HG02981 (cell line): ENCODE measurements at regions not wholly inside any gene's neighbourhood (a gene's known extent, or its start where the extent isn't known, plus 50 kb on each side); places are given as distances from the start of the nearest gene placed in this dataset.
"Not testable (repeated sequence)": the region's sequence is repeated elsewhere in the genome, so short reads cannot be mapped to it uniquely, and the experiment has no call there.

Source experiments
- ATAC-seq: cut with Tn5 transposase; IDR thresholded peaks from one replicate; pipeline ENCODE4 v1.9.1; 2021; ENCODE audit warnings: mild to moderate bottlenecking, moderate library complexity; ENCODE audit not compliant: unreplicated experiment

DNA sequence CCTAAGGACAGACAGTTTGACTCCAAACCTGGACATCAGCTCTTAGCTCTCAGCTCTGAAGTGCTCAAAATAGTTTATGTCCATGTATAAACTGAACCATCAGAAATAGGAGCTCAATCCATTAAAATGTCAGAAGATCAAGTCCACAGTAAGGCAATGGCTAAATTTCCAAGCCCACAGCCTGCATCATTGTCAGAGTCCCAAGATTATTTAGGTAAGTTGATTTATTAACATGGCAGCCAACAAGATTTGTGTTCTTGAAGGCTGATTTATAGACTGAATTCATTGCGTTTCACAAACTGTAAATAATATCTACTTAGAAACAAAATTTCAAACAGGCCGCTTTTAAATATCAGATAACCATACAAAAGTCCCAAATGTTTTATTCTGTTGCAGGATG lies 286.5 kb upstream of the ADGRL3 start:
- no peak for ATAC-seq

DNA sequence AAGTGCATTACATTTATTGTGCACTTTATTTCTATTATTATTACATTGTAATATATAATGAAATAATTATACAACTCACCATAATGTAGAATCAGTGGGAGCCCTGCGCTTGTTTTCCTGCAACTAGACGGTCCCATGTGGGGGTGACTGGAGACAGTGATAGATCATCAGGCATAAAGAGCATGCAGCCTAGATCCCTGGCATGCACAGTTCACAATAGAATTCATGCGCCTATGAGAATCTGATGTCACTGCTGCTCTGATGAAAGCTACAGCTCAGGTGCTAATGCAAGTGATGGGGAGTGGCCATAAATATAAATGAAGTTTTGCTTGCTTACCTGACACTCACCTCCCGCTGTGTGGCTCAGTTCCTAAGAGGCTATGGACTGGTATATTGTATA lies 278.4 kb upstream of the ADGRL3 start:
- not testable (repeated sequence) for ATAC-seq

DNA sequence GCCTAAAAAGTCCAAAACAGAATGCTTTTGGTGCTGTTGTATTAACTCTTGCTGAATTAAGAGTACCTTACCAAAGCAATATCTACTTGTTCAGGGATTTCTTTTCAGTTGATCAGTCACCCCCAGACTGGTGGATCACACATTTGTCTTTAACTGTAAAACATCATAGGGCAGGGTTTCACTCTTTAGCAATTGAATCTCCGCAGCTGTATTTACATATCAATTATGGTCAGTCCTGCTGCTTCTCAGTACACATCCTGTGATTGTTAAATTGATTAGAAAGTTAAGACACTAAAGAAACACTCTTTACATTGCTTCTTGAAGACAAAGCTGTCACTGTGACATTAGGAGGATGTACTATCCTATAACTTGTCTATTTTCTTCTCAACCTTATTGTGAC lies 277.1 kb upstream of the ADGRL3 start:
- ATAC-seq: no peak

DNA sequence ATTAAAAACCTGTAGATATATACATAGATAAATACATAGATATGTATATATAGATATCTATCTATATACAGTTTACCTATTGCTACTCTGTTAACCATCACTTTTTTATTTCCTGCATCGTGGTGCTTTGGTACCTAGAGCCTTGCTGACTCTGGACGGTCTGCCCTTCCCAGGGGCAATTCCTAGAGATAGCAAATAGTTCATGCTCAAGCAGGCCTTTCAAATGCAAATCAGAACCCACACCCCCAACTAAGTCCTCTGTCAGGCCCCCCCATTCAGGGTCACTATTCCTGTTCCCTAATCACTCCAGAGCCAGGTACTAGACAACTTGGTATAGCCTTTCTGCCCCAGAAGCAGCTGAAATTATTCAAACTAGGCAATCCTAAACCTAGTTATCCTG lies 273.5 kb upstream of the ADGRL3 start:
- ATAC-seq: no peak

DNA sequence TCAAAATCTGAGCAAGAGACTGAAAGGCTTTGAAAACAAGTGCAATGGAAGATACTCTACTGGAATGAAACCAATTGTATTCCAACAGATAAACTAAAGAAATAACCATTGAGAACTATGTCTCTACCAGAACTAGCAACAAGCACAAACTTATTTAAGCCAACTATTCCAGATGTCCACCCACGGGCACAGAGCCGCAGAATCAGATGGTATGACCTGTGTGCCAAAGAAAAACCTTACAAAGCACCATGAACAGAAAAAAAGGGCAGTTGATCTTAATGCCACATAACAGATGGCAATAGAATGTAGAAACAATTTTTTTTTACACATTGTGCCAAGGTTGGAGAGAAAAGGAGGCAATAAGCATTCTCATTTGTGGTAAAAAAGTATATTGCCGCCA lies 269.3 kb upstream of the ADGRL3 start:
- ATAC-seq: no peak

DNA sequence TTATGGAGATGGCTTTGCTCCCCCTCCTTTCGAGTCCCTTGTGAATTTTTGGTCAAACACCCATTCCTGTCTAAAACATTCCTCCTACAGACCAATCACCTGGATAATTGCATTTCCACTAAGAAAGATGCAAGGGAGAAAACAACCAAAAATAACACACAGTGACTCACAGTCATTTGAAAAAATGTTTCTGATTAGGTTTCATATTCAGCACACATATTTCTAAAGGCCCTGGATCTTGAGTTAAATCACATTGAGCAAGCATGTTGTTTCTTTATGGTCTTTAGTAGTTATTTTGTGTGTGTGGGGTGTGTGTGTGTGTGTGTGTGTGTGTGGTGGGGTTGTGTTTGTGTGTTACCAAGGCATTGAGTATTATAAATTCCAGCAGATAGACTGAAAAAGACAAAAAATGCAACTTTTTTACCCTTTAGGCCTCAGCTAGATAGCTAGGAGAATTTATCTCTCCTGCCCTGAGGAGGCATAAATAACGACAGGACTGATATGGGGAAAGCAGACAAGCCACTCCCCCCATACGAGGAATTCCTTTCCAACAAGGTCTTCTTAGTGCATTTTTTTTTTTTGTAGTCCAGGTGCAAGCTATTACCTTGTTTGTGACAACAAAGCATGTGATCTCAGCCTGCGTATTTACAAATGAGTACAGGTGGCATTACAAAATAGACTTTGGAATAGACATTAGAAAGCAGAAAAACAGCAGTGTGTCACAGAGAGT lies 265.4 kb upstream of the ADGRL3 start:
- ATAC-seq: no peak

DNA sequence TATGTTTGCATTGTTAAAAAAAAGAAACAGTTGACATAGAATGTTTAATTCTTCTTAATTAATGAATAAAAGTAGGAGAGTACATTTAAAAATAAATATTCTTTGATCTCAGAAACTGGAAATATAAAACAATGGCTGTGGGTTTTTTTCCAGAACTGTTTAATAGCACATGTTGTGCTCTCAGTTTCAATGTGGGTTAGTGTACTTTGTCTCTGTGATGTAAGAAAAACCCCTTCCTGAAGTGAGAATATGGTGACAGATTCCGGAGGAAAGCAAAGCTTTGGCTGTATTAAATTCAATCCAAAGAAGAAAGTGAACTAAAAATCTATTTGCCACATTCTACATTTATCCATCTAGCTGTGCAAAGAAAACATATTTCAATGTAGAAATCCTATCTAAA lies 261.9 kb upstream of the ADGRL3 start:
- no peak for ATAC-seq

DNA sequence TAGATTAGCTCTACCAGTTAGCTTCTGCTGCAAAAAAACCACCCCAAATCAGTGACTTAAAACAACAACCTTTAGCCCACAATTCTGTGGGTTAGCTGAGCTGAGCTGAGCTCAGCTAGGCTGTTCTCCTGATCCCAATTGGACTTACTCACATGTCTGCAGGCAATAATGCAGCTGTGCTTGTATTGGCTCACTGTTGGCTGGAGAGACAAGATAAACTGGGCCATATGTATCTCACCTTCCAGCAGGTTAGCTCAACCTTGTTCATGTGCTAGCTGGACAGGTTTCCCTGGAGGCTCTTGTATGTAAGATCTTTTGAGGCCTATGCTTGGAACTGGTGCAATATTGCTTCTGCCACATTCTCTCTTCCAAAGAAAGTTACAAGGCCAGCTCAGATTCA lies 261.5 kb upstream of the ADGRL3 start:
- no peak for ATAC-seq

DNA sequence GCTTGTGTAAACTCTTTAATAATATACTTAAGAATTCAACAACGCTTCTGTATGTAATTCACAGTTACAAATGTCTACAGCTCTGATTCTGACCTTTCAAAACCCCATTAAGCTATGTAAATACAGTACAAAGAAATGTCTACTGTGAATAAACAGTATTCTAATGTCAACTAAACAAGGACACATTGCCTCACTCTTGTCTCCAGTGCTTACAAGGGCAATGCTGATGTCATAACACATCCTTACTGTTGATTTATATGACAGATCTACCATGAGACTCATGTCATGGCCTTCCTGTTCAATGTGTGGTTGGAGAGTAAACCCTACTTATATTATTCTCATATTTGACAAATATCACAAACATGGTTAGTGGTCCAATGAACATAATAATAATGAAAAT lies 256.1 kb upstream of the ADGRL3 start:
- ATAC-seq: no peak

DNA sequence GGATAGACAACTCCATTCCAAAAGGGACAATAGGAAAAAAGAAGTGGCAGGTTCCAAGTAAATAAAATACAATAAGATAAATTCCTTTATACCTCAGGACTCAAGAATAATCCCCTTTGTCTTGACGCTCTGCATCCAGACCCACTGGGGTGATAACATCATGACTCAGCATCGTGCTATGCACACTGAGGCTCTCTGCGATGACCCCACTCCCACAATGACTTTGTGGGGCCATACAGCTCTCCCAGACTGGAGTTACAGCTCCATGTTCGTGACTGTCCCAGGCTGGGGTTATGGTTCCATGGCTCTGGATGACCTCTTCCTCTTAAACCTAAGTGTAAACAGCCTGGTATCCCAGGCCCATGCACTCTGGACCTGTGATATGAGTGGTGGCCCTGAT lies 254.5 kb upstream of the ADGRL3 start:
- no peak for ATAC-seq

DNA sequence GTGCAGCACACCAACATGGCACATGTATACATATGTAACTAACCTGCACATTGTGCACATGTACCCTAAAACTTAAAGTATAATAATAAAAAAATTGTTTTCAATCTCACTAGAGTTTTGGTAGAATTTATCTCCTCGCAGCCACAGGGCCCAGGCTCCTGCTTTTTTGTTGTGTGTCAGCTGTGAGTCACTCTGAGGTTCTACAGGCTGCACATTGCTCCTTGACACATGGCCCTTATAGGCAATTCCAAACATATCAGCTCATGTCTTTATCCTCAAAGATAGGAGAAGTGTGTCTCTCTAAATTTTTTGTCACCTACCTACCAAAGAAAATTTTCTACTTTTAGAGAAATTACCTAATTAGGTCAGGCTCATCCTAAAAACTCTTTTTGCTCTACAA lies 252.1 kb upstream of the ADGRL3 start:
- ATAC-seq: no peak

DNA sequence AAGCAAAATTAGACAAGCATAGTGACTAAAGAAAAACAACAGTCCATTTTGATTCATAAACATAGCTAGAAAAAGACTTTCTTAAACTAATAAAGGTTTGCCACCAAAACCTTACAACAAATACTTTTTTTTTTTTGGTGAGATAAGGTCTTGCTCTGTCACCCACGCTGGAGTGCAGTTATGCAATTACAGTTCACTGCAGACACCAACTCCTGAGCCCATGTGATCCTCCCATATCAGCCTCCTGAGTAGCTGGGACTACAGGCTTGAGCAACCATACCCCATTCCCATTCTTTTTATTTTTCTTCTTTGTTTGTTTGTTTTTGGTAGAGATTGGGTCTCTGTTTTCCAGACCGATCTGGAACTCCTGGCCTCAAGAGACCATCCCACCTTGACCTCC lies 247.2 kb upstream of the ADGRL3 start:
- no peak for ATAC-seq

DNA sequence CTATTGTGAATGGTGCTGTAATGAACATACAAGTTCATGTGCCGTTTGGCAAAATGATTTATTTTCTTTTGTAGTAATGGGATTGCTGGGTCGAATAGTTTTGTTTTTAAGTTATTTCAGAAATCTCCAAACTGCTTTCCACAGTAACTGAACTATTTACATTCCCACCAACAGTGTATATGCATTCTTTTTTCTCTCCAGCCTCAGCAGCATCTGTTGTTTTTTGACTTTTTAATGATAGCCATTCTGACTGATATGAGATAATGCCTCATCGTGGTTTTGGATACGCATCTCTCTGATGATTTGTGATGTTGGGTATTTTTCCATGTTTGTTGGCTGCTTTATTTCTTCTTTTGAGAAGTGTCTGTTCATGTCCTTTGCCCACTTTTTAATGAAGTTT lies 246.3 kb upstream of the ADGRL3 start:
- no peak for ATAC-seq

DNA sequence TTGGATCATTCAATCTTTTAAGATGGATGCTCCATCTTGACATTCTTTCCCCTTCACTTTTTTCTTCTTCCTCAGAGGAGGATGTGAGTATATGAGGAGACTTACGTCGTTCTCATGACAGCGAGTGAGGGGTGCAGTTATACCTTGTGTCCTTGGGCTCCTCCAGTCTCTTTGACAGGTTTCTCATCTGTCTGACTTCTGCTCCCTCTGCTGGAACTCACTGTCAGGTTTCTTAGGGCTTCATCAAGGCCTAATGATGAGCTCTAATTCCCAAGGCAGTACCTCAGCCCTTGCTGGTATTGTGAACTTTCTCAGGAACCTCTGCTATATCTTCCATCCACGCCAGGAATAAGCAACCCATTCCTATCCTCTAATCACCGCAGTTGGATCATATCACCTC lies 237.8 kb upstream of the ADGRL3 start:
- no peak for ATAC-seq

DNA sequence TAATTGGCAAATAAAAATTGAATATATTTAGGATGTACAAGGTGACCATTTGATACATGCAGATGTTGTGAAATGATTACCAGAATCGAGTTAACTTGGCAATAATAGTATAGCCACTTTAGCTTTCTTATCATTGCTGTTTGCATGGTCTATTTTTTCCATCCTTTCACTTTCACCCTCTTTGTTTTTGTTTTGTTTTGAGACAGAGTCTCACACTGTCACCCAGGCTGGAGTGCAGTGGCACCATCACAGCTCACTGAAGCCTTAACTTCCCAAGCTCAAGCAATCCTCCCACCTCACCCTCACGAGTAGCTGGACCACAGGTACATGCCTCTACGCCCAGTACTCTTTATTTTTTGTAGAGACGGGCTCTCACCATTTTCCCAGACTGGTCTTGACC lies 218.6 kb upstream of the ADGRL3 start:
- no peak for ATAC-seq

DNA sequence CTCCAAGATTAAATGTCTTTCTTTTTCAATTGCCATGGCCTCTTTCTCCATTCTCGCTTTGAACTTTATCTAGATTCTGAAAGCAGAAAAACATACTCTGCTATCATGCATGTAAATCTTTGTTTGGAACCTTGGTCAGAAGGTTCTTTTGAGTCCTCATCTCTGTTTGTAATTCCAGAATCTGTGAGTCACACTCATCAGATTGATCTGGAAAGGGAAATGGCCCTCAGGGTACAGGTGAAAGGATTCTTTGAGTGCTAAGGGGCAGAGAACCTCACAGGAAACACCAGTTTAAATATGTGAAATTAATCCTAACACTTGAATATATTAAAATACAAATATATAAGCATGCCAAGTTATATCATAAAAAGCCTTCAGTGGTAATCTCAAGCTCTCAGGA lies 211.0 kb upstream of the ADGRL3 start:
- ATAC-seq: no peak

DNA sequence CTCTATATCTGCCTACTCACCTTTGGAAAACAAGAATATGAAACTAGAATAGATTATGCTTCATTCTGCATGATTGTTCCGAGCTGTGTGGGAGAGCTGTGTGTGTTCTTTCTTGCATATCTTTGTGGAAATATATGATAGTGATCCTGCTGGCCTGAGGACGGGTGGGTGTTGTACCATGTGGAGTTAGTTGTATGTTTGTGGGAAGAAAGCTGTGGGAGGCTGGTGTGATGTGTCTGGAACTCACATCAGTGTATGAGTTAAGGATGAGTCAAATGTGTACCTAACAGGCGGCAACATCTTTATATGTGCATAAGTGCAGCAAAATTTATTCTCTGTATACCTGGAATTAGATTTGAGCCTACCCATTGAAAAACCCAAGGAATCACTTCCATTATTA lies 208.1 kb upstream of the ADGRL3 start:
- ATAC-seq: no peak

DNA sequence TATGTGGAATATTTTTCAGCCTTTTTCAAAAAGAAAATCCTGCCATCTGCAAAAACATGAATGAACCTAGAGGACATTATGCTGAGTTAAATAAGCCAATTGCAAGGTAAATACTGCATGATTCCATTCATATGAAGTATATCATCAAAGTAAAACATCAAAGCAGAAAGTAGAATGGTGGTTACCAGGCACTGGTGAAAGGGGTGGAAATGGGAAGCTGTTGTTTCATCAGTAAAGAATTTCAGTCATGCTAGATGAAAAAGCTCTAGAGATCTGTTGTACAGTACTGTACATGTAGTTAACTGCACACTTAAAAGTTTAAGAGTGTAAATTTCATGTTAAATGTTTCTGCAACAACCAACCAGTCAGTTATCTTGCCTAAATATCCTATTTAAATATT lies 196.8 kb upstream of the ADGRL3 start:
- ATAC-seq: no peak

DNA sequence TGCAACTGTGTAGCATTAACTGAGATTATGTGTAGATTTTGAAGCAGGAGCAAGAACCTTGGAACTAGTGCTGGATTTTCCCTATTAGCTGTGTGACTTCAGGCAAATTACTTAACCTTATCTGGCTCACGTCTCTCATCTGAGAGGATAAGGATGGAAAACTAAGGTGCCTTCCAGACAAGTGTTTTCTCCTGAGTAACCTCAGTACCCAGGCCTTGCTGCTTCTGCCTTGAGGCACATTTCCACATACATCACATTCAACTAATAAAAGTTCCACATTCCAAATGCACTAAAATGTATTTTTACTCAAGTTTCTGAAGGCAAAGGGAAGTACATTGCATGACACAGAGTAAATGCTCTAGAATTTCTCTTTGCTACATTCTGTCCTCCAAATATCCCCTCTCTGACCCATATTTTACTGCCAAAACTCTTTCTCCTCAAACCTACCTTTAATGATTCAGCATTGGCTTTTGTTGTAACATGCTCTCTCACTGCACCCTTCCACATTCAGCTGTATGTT lies 195.4 kb upstream of the ADGRL3 start:
- no peak for ATAC-seq

DNA sequence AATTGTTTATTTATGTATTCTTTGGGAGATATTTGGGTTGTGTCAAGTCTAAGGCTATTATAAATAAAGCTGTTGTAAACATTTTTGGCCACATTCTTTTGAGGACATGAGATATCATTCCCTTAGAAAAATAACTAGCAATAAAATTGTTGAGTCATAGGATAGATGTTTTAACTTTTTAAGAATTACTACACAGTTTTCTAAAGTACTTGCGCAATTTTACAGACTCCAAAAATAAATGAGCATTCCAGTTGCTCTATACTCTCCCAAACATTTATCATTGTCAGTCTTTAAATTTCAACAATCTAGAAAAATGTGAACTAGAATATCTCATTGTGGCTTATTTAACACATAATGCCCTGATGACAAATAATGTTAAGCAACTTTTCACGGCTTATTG lies 189.1 kb upstream of the ADGRL3 start:
- no peak for ATAC-seq

DNA sequence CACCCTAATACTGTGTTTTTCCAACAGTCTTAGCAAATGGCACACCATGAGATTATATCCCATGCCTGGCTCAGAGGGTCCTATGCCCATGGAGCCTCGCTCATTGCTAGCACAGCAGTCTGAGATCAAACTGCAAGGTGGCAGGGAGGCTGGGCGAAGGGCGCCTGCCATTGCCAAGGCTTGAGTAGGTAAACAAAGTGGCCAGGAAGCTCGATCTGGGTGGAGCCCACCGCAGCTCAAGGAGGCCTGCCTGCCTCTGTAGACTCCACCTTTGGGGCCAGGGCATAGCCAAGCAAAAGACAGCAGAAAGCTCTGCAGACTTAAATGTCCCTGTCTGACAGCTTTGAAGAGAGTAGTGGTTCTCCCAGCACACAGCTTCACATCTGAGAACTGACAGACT lies 188.2 kb upstream of the ADGRL3 start:
- ATAC-seq: not testable (repeated sequence)

DNA sequence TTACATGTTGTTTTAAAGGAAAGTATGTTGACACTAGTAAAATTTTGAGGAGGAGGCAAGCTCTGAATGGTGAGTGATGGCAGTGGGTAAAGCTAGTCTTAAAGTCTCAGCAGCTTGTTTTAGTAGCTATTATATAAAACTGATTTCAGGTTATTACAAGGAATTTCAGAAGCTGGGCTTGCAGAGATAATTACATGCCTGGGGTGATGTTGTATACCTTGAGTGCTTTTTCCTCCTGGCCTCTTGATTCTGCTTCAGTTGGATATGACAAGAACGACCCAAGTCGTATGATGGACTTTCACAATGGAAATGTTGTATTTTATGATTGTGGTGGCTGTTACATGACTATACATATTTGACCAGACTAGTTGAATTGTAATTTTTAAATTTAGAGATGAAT lies 175.5 kb upstream of the ADGRL3 start:
- no peak for ATAC-seq

DNA sequence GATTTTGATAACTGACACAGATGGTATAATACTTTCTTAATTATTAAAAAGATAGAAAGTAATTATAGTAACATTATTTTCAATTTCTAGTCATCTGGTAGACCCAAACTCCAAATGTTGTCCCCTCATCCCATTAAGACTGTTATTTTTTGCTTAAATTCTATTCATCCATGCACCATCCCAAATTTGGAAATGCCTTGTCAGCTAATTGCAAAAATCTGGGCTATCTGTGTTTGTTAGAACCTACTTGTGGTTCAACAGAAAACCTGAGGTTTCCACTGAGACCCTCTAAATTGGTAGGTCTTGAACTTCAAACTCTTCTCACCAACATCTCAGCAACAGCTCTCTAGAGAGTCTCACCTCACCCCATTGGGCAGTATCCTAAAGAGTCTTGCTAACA lies 172.2 kb upstream of the ADGRL3 start:
- ATAC-seq: no peak
